ENCODE measurements at regions not wholly inside any gene's neighbourhood (a gene's known extent, or its start where the extent isn't known, plus 50 kb on each side); places are given as distances from the start of the nearest gene placed in this dataset.

- DNase-seq (ENCODE audit: low read depth): no peak
- H3K4me3 ChIP-seq (ENCODE audit: control insufficient read depth, low read depth, low read length): no peak overlapping the region
- TF ChIP-seq, protein P1, sequence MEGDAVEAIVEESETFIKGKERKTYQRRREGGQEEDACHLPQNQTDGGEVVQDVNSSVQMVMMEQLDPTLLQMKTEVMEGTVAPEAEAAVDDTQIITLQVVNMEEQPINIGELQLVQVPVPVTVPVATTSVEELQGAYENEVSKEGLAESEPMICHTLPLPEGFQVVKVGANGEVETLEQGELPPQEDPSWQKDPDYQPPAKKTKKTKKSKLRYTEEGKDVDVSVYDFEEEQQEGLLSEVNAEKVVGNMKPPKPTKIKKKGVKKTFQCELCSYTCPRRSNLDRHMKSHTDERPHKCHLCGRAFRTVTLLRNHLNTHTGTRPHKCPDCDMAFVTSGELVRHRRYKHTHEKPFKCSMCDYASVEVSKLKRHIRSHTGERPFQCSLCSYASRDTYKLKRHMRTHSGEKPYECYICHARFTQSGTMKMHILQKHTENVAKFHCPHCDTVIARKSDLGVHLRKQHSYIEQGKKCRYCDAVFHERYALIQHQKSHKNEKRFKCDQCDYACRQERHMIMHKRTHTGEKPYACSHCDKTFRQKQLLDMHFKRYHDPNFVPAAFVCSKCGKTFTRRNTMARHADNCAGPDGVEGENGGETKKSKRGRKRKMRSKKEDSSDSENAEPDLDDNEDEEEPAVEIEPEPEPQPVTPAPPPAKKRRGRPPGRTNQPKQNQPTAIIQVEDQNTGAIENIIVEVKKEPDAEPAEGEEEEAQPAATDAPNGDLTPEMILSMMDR (conservative IDR thresholded peaks at IDR 0.05; ENCODE audit: control insufficient read depth, insufficient read depth, low read depth, low read length): no peak
Measured at GRCh38 chr4:53832549-53832948, 231.9 kb downstream of the CHIC2 start.

GRCh38 chr4:53830511-53830910, 233.9 kb downstream of the CHIC2 start:
- H3K4me3 ChIP-seq (ENCODE audit: control insufficient read depth, low read depth, low read length): no peak overlapping the region
- DNase-seq (ENCODE audit: low read depth): no peak
- TF ChIP-seq, protein P1 (conservative IDR thresholded peaks at IDR 0.05; ENCODE audit: control insufficient read depth, insufficient read depth, low read depth, low read length): no peak

DNA sequence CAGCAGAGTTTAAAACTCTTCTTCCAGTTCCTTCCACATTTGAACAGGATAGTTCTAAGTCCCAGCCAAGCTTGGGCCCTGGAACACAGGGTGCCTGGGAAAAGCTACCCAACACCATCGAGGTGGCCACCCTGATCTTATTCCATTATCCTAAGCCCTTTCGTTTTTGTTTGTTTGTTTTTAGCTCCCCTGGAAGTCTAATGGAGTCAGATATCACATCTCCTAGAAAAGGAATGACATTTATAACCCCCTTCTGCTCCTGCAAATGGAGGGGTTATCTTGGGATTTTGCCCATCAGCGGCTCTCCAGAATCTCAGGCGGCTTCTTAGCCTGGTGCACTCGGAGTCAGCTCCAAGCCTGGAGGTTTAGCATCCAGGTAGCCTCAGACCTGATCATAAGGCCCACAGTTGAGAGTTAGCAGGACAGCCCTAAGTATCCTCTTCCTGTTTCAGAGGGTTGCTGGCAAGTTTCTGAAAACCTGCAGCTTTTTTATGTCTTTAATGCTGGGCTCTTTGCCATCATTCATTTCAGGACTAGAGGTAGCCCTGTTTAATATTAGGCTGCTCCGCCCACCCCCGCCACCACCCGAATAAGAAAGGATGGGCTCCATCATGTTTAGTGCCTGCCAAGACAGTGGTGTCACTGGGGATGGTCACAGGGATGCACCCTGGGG, 230.0 kb upstream of the LNX1 start:
- TF ChIP-seq, protein P1 (conservative IDR thresholded peaks at IDR 0.05; ENCODE audit: control insufficient read depth, insufficient read depth, low read depth, low read length): no peak

GRCh38 chr4:53818104-53818503, 226.8 kb upstream of the LNX1 start:
- TF ChIP-seq, protein P1 (conservative IDR thresholded peaks at IDR 0.05; ENCODE audit: control insufficient read depth, insufficient read depth, low read depth, low read length): no peak
- DNase-seq (ENCODE audit: low read depth): no peak
- no peak overlapping the region for H3K4me3 ChIP-seq (ENCODE audit: control insufficient read depth, low read depth, low read length)

More for the DNA sequence above, 230.0 kb upstream of the LNX1 start:
- H3K4me3 ChIP-seq (ENCODE audit: control insufficient read depth, low read depth, low read length): no peak overlapping the region
- DNase-seq (ENCODE audit: low read depth): no peak

GRCh38 chr4:53816561-53816960, 225.3 kb upstream of the LNX1 start:
- H3K4me3 ChIP-seq (ENCODE audit: control insufficient read depth, low read depth, low read length): no peak overlapping the region
- TF ChIP-seq, protein P1 (conservative IDR thresholded peaks at IDR 0.05; ENCODE audit: control insufficient read depth, insufficient read depth, low read depth, low read length): no peak
- DNase-seq (ENCODE audit: low read depth): no peak

DNA sequence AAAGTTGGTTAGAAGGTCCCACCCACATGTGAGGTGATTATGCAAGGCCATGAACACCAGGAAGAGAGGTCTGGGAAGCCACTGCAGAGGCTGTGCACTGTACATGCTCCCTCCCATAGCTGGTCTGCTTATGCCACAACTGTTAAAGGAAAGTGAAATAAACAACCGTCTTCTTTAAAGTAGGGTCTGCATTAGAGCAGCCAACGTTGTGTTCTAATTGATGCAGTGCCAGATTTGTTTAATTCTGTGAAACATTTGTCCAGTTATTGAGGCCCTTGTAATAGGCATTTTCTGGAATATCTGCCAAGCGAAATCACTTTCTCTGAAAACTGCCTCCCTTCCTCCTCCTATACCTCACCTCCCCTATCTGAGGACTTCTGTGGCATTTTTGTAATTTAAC, 224.0 kb upstream of the LNX1 start:
- no peak overlapping the region for H3K4me3 ChIP-seq (ENCODE audit: control insufficient read depth, low read depth, low read length)
- DNase-seq (ENCODE audit: low read depth): no peak
- TF ChIP-seq, protein P1 (conservative IDR thresholded peaks at IDR 0.05; ENCODE audit: control insufficient read depth, insufficient read depth, low read depth, low read length): no peak
